ENCODE measurements at regions not wholly inside any gene's neighbourhood (a gene's known extent, or its start where the extent isn't known, plus 50 kb on each side); places are given as distances from the start of the nearest gene placed in this dataset.

GRCh38 chr20:6410721-6411120, 287.9 kb upstream of the FERMT1 start:
- 73 to 81% methylated on average over 2 of the region's 2 CpGs for WGBS, 2 donors
- Histone ChIP-seq H3K27ac (no peak overlapping the region), H3K4me1 (no peaks in the 10 kb centered on the region), H3K4me3 (no peak overlapping the region), H3K27me3 (no peaks in the 10 kb centered on the region), H3K9me3 (no peaks in the 10 kb centered on the region), H3K36me3 (no peaks in the 10 kb centered on the region)
- TF ChIP-seq POLR2AphosphoS5 (IDR thresholded peaks at IDR 0.05) (no peak), EP300 (IDR thresholded peaks at IDR 0.05) (no peak), POLR2A (IDR thresholded peaks at IDR 0.05) (no peak), CTCF (IDR thresholded peaks at IDR 0.05) (no peak)
- DNase-seq (no peak), ATAC-seq (ENCODE audit: low FRiP score in 2 of 2) (no peak)

- no peaks in the 10 kb centered on the region for H3K4me1 ChIP-seq
- no peaks in the 10 kb centered on the region for H3K27me3 ChIP-seq
- no peak overlapping the region for H3K4me3 ChIP-seq
- DNase-seq (no peak), ATAC-seq (ENCODE audit: low FRiP score in 2 of 2) (no peak)
- WGBS, 2 donors, result 75 to 83% methylated on average over 5 of the region's 5 CpGs
- H3K36me3 ChIP-seq, result no peaks in the 10 kb centered on the region
- H3K27ac ChIP-seq, result no peak overlapping the region
- no peaks in the 10 kb centered on the region for H3K9me3 ChIP-seq
- TF ChIP-seq POLR2AphosphoS5 (IDR thresholded peaks at IDR 0.05) (no peak), EP300 (IDR thresholded peaks at IDR 0.05) (no peak), CTCF (IDR thresholded peaks at IDR 0.05) (no peak), POLR2A (IDR thresholded peaks at IDR 0.05) (no peak)
Observed at GRCh38 chr20:6407163-6407562, 284.3 kb upstream of the FERMT1 start.

- TF ChIP-seq POLR2A (IDR thresholded peaks at IDR 0.05) (no peak), POLR2AphosphoS5 (IDR thresholded peaks at IDR 0.05) (no peak), EP300 (IDR thresholded peaks at IDR 0.05) (no peak), CTCF (IDR thresholded peaks at IDR 0.05) (no peak)
- Histone ChIP-seq H3K27ac (no peak overlapping the region), H3K4me3 (no peak overlapping the region), H3K36me3 (no peaks in the 10 kb centered on the region), H3K9me3 (no peaks in the 10 kb centered on the region), H3K27me3 (no peaks in the 10 kb centered on the region), H3K4me1 (no peaks in the 10 kb centered on the region)
- WGBS, 2 donors, result 35 to 43% methylated on average over 3 of the region's 3 CpGs
- DNase-seq (no peak), ATAC-seq (ENCODE audit: low FRiP score in 2 of 2) (no peak)
Observed at GRCh38 chr20:6401893-6402557, 279.2 kb upstream of the FERMT1 start.

- no peak overlapping the region for H3K27ac ChIP-seq
- no peaks in the 10 kb centered on the region for H3K9me3 ChIP-seq
- no peaks in the 10 kb centered on the region for H3K27me3 ChIP-seq
- H3K36me3 ChIP-seq, result no peaks in the 10 kb centered on the region
- no peaks in the 10 kb centered on the region for H3K4me1 ChIP-seq
- no peak for TF ChIP-seq POLR2AphosphoS5 (IDR thresholded peaks at IDR 0.05)
- no peak for TF ChIP-seq POLR2A (IDR thresholded peaks at IDR 0.05)
- TF ChIP-seq EP300 (IDR thresholded peaks at IDR 0.05), result no peak
- TF ChIP-seq CTCF (IDR thresholded peaks at IDR 0.05), result no peak
- DNase-seq (no peak), ATAC-seq (ENCODE audit: low FRiP score in 2 of 2) (no peak)
- 78 to 91% methylated on average over 2 of the region's 2 CpGs for WGBS, 2 donors
- H3K4me3 ChIP-seq, result no peak overlapping the region
Observed at GRCh38 chr20:6397115-6397514, 274.3 kb upstream of the FERMT1 start.

GRCh38 chr20:6395695-6396094, 272.9 kb upstream of the FERMT1 start:
- no peaks in the 10 kb centered on the region for H3K9me3 ChIP-seq
- H3K27me3 ChIP-seq, result no peaks in the 10 kb centered on the region
- ATAC-seq (ENCODE audit: low FRiP score in 2 of 2) (no peak), DNase-seq (no peak)
- H3K4me1 ChIP-seq, result no peaks in the 10 kb centered on the region
- WGBS, 2 donors, result 0% methylated on average over 2 of the region's 2 CpGs
- TF ChIP-seq EP300 (IDR thresholded peaks at IDR 0.05) (no peak), CTCF (IDR thresholded peaks at IDR 0.05) (no peak), POLR2AphosphoS5 (IDR thresholded peaks at IDR 0.05) (no peak), POLR2A (IDR thresholded peaks at IDR 0.05) (no peak)
- H3K4me3 ChIP-seq, result no peak overlapping the region
- no peaks in the 10 kb centered on the region for H3K36me3 ChIP-seq
- no peak overlapping the region for H3K27ac ChIP-seq

All from upper lobe of left lung (tissue), 6 donors.